GM06990 (cell line): ENCODE measurements at regions not wholly inside any gene's neighbourhood (a gene's known extent, or its start where the extent isn't known, plus 50 kb on each side); places are given as distances from the start of the nearest gene placed in this dataset.

ENCODE experiments used
- DNase-seq: peaks from one replicate; pipeline ENCODE4 v3.0.0-alpha.2; 2011; ENCODE audit not compliant: insufficient read length; ENCODE audit errors: extremely low read depth
- H3K27me3 ChIP-seq: replicated peaks from 2 replicates; pipeline ENCODE4 v1.6.0; 2011; ENCODE audit warnings: low read length; ENCODE audit not compliant: control insufficient read depth, insufficient read depth
- H3K36me3 ChIP-seq: 2 replicates; pipeline ENCODE4 v1.5.1; 2011; ENCODE audit warnings: low read length; ENCODE audit not compliant: control insufficient read depth, insufficient read depth
- H3K4me3 ChIP-seq: replicated peaks from 2 replicates; pipeline ENCODE4 v1.5.1; 2011; ENCODE audit warnings: low read depth, mild to moderate bottlenecking, control low read depth, low read length
- CTCF ChIP-seq: IDR thresholded peaks from 2 replicates; pipeline ENCODE4 v1.5.1; 2011; ENCODE audit warnings: low read length, control low read depth, mild to moderate bottlenecking, inconsistent platforms; ENCODE audit not compliant: insufficient read depth, poor library complexity, severe bottlenecking

- peaks cover 4% of the 10 kb centered on the region for H3K36me3 ChIP-seq
- no peaks in the 10 kb centered on the region for H3K27me3 ChIP-seq
- no peak overlapping the region for H3K4me3 ChIP-seq
- no peak for TF ChIP-seq CTCF
- DNase-seq = no peak
These were observed 268.4 kb downstream of the IGSF11 start for GRCh38 chr3:118766306-118766669.

GRCh38 chr3:118772036-118772435 is 262.6 kb downstream of the IGSF11 start:
- TF ChIP-seq CTCF = no peak
- DNase-seq = no peak
- Histone ChIP-seq H3K4me3 (no peak overlapping the region), H3K27me3 (no peaks in the 10 kb centered on the region), H3K36me3 (peaks cover 4% of the 10 kb centered on the region)

GRCh38 chr3:118772547-118773011 is 262.1 kb downstream of the IGSF11 start:
- DNase-seq = peak; percentile 60
- H3K36me3 ChIP-seq = peaks cover 4% of the 10 kb centered on the region
- TF ChIP-seq CTCF = no peak
- H3K4me3 ChIP-seq = no peak overlapping the region
- no peaks in the 10 kb centered on the region for H3K27me3 ChIP-seq

- TF ChIP-seq CTCF = no peak
These were observed 259.6 kb downstream of the IGSF11 start for GRCh38 chr3:118775021-118775420.

GRCh38 chr3:118778201-118778600 is 256.4 kb downstream of the IGSF11 start:
- H3K4me3 ChIP-seq = no peak overlapping the region
- no peaks in the 10 kb centered on the region for H3K27me3 ChIP-seq
- no peak for DNase-seq
- no peak for TF ChIP-seq CTCF
- no peaks in the 10 kb centered on the region for H3K36me3 ChIP-seq

More at GRCh38 chr3:118775021-118775420, 259.6 kb downstream of the IGSF11 start:
- no peak for DNase-seq
- Histone ChIP-seq H3K27me3 (no peaks in the 10 kb centered on the region), H3K4me3 (no peak overlapping the region), H3K36me3 (peaks cover 2% of the 10 kb centered on the region; the same call in 1 of the 2 replicates)

GRCh38 chr3:118781232-118781631 is 253.4 kb downstream of the IGSF11 start:
- no peaks in the 10 kb centered on the region for H3K27me3 ChIP-seq
- no peaks in the 10 kb centered on the region; the same call in 1 of the 2 replicates for H3K36me3 ChIP-seq
- H3K4me3 ChIP-seq = no peak overlapping the region
- no peak for DNase-seq
- TF ChIP-seq CTCF = no peak
